Skin epidermis (tissue), 12 donors: ENCODE measurements at regions not wholly inside any gene's neighbourhood (a gene's known extent, or its start where the extent isn't known, plus 50 kb on each side); places are given as distances from the start of the nearest gene placed in this dataset.

Experiments
- H3K27ac ChIP-seq, 21 experiments: fragments of 200-600 bp; sonication (generic) in 11 of 21; one replicate each; pipeline ENCODE4 v1.5.0; 2020; ENCODE audit warnings: mild to moderate bottlenecking in 3 of 21, inconsistent platforms in 2 of 21, moderate library complexity in 2 of 21
- H3K4me3 ChIP-seq, 7 experiments: fragments of 200-600 bp; sonication (generic) in 2 of 7; one replicate each; pipeline ENCODE4 v1.5.0; 2020; ENCODE audit warnings: inconsistent platforms in 2 of 7, mild to moderate bottlenecking in 2 of 7, moderate library complexity in 1 of 7

- no peak overlapping the region for H3K27ac ChIP-seq
- no peak overlapping the region for H3K4me3 ChIP-seq
These were observed 200.4 kb downstream of the RAB38 start for GRCh38 chr11:87974797-87975196.

GRCh38 chr11:87972133-87972532 is 203.1 kb downstream of the RAB38 start:
- Histone ChIP-seq H3K4me3 (no peak overlapping the region), H3K27ac (no peak overlapping the region)

GRCh38 chr11:87971354-87971753 is 203.9 kb downstream of the RAB38 start:
- H3K27ac ChIP-seq: no peak overlapping the region
- no peak overlapping the region for H3K4me3 ChIP-seq

- Histone ChIP-seq H3K27ac (no peak overlapping the region), H3K4me3 (no peak overlapping the region)
These were observed 204.5 kb downstream of the RAB38 start for GRCh38 chr11:87970762-87971161.

GRCh38 chr11:87967459-87967858 is 207.8 kb downstream of the RAB38 start:
- Histone ChIP-seq H3K27ac (no peak overlapping the region), H3K4me3 (no peak overlapping the region)

- Histone ChIP-seq H3K4me3 (no peak overlapping the region), H3K27ac (no peak overlapping the region)
These were observed 208.5 kb downstream of the RAB38 start for GRCh38 chr11:87966694-87967093.

- no peak overlapping the region for H3K4me3 ChIP-seq
- H3K27ac ChIP-seq: no peak overlapping the region
These were observed 209.0 kb downstream of the RAB38 start for GRCh38 chr11:87966216-87966615.

GRCh38 chr11:87961606-87962005 is 213.6 kb downstream of the RAB38 start:
- no peak overlapping the region for H3K4me3 ChIP-seq
- H3K27ac ChIP-seq: no peak overlapping the region

- no peak overlapping the region for H3K4me3 ChIP-seq
- H3K27ac ChIP-seq: no peak overlapping the region
These were observed 217.3 kb downstream of the RAB38 start for GRCh38 chr11:87957961-87958360.

GRCh38 chr11:87954476-87954875 is 220.8 kb downstream of the RAB38 start:
- Histone ChIP-seq H3K4me3 (no peak overlapping the region), H3K27ac (no peak overlapping the region)

- Histone ChIP-seq H3K4me3 (no peak overlapping the region), H3K27ac (no peak overlapping the region)
These were observed 232.5 kb downstream of the RAB38 start for GRCh38 chr11:87942786-87943185.

- Histone ChIP-seq H3K4me3 (no peak overlapping the region), H3K27ac (no peak overlapping the region)
These were observed 241.1 kb downstream of the RAB38 start for GRCh38 chr11:87934182-87934581.

GRCh38 chr11:87926250-87926970 is 248.8 kb downstream of the RAB38 start:
- H3K4me3 ChIP-seq: no peak overlapping the region

GRCh38 chr11:87924125-87924524 is 251.1 kb downstream of the RAB38 start:
- Histone ChIP-seq H3K27ac (no peak overlapping the region), H3K4me3 (no peak overlapping the region)

More at GRCh38 chr11:87926250-87926970, 248.8 kb downstream of the RAB38 start:
- no peak overlapping the region for H3K27ac ChIP-seq

GRCh38 chr11:87917111-87917510 is 258.1 kb downstream of the RAB38 start:
- H3K4me3 ChIP-seq: no peak overlapping the region

GRCh38 chr11:87909178-87909577 is 266.1 kb downstream of the RAB38 start:
- Histone ChIP-seq H3K27ac (no peak overlapping the region), H3K4me3 (no peak overlapping the region)

More at GRCh38 chr11:87917111-87917510, 258.1 kb downstream of the RAB38 start:
- no peak overlapping the region for H3K27ac ChIP-seq

- Histone ChIP-seq H3K27ac (no peak overlapping the region), H3K4me3 (no peak overlapping the region)
These were observed 267.2 kb downstream of the RAB38 start for GRCh38 chr11:87908086-87908485.

- Histone ChIP-seq H3K27ac (no peak overlapping the region), H3K4me3 (no peak overlapping the region)
These were observed 271.9 kb downstream of the RAB38 start for GRCh38 chr11:87903345-87903744.

GRCh38 chr11:87901341-87901740 is 273.9 kb downstream of the RAB38 start:
- H3K4me3 ChIP-seq: no peak overlapping the region

GRCh38 chr11:87897921-87898320 is 277.3 kb downstream of the RAB38 start:
- no peak overlapping the region for H3K27ac ChIP-seq
- no peak overlapping the region for H3K4me3 ChIP-seq

More at GRCh38 chr11:87901341-87901740, 273.9 kb downstream of the RAB38 start:
- no peak overlapping the region for H3K27ac ChIP-seq

- H3K4me3 ChIP-seq: no peak overlapping the region
- no peak overlapping the region for H3K27ac ChIP-seq
These were observed 278.2 kb downstream of the RAB38 start for GRCh38 chr11:87897071-87897470.

GRCh38 chr11:87894961-87895360 is 280.3 kb downstream of the RAB38 start:
- Histone ChIP-seq H3K27ac (no peak overlapping the region), H3K4me3 (no peak overlapping the region)
